D721Med (cell line): ENCODE measurements at regions not wholly inside any gene's neighbourhood (a gene's known extent, or its start where the extent isn't known, plus 50 kb on each side); places are given as distances from the start of the nearest gene placed in this dataset.
A peak's percentile ranks its signal among the peaks of the same experiment; 100 is the strongest.

Experiments
- DNase-seq: peaks from one replicate; pipeline ENCODE4 v3.0.0; 2011; ENCODE audit warnings: low spot score; ENCODE audit not compliant: insufficient read length
- FAIRE-seq: peaks from 2 replicates; lab custom pipeline; 2011; peaks lifted over from hg19 to GRCh38; lab: Jason Lieb, UNC
- TF ChIP-seq, protein P1 (sequence below): IDR thresholded peaks from 2 replicates; pipeline ENCODE4 v1.5.1; 2012; ENCODE audit warnings: mild to moderate bottlenecking, control low read depth; ENCODE audit not compliant: insufficient read depth; ENCODE audit errors: missing control alignments

DNA sequence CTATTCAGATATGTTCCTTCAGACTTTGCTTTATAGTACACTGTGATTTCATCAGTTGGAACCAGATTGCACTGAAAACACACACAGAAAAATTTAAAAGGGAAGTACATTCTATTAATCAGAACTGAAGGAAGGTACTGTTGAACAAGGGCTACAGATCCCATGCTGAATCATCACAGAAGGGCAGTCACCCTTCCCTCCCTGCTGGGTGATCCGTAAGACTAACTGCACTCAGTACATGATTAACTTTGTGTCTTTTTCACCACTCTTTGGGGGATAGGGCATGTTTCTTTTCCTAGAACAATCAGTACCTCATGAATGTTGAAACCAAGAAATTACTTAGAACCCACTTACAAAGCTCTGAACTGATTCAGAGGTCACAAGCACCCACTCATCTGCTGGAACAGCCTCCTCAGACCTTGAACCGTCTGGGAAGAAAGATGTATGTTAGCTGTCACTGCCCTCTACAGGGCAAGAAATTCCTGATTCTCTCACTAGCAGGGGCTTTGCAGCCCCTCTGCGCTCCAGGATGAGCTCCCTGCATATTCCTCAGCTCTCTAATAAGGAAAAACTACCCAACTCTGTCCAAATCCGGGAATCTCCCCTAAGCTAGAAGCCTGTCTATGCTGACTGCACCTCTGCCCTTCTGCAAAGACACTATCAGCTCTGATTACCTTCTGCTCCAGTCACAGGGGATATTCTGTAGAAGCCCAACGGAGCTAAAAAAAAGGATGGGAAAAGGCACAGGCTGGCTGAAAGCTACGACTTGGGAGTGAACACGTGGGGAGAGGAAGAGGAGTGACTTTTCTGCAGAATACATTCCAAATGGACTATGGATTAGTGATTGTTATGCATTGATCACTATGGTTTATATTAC is 51.0 kb downstream of the IARS1 start:
- DNase-seq (no peak), FAIRE-seq (no peak)
- TF ChIP-seq, protein P1, sequence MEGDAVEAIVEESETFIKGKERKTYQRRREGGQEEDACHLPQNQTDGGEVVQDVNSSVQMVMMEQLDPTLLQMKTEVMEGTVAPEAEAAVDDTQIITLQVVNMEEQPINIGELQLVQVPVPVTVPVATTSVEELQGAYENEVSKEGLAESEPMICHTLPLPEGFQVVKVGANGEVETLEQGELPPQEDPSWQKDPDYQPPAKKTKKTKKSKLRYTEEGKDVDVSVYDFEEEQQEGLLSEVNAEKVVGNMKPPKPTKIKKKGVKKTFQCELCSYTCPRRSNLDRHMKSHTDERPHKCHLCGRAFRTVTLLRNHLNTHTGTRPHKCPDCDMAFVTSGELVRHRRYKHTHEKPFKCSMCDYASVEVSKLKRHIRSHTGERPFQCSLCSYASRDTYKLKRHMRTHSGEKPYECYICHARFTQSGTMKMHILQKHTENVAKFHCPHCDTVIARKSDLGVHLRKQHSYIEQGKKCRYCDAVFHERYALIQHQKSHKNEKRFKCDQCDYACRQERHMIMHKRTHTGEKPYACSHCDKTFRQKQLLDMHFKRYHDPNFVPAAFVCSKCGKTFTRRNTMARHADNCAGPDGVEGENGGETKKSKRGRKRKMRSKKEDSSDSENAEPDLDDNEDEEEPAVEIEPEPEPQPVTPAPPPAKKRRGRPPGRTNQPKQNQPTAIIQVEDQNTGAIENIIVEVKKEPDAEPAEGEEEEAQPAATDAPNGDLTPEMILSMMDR, result peak; percentile 7

DNA sequence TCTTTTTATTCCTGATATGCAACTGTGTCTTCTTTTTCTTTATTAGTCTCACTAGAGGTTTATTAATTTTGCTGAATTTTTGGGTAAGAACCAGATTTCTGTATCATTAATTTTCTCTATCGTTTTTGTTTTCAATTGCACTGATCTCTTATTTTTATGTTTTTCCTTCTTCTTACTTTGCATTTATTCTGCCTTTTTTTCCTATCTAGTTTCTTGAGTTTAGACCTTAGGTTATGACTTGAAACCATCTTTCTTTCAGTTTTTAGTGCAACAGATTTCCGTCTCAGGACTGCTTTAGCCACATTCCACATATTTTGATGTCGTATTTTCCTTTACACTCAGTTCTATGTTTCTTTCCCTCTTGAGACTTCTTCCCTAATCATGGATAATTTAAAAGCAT is 56.6 kb downstream of the IARS1 start:
- TF ChIP-seq, protein P1, result no peak
- FAIRE-seq, result no peak
- DNase-seq, result no peak

DNA sequence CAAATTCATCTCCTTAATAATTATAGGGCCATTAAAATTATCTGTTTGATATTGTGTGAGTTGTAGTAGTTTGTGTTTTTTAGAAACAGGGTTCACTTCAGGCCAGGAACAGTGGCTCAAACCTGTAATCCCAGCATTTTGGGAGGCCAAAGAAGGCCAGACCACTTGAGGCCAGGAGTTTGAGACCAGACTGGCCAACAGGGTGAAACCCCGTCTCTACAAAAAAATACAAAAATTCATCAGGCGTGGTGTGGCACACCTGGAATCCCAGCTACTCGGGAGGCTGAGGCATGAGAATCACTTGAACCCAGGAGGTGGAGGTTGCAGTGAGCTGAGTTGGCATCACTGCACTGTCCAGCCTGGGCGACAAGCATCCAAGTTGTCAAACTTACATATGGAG is 57.0 kb downstream of the IARS1 start:
- TF ChIP-seq, protein P1, result no peak
- DNase-seq (no peak), FAIRE-seq (no peak)

DNA sequence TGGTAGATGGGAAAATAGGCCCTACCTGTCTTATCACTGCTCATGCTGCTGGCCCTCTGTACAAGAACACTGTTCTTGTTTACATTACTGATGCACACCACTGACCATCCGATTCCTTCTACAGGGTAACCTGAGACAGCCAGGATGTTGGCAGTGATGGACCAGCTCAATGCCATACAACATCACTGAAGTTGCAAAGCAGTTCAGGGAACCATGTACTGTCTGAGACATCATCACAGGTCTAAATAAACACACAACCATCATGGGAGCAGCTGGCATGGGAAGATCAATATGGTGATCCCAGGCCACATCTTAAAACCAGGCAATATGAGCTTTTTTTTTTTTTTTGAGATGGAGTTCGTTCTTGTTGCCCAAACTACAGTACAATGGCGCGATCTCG is 59.0 kb downstream of the IARS1 start:
- FAIRE-seq, result no peak
- TF ChIP-seq, protein P1, result no peak
- DNase-seq, result no peak

DNA sequence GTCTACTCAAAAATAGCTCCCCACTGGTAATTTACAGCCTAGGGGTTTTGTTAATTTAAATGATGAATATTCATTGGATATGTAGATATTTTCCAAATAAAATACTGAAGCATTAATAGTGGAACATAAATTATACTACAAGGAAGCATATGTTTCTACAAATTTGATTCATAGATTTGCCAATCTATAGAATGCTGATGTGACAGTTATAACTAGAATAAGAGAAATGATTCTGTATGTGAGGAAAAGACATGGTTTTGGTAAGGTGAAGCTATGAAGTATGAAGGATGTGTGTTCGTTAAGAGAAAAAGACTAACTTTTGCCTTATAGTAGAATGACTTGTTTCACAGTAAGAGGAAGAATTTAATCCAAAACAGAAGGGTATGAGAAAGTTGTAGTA is 61.3 kb downstream of the IARS1 start:
- FAIRE-seq (no peak), DNase-seq (no peak)
- TF ChIP-seq, protein P1, result no peak

DNA sequence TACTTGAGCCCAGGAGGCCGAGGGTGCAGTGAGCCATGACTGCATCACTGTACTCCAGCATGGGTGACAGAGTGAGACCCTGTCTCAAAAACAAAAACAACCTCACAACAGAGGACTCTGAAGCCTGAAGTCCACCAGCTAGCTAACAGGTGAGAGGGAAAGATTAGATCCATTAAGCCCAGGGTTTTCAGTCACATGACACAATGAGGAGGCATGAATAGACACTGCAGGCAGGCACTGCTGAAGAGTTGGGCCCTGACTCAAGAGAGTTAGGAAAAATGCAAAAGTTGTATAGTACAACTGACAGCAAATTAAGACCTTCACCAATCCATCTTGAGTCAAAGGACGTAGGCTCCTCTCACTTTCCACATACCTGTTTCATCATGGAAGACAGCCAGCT is 64.9 kb downstream of the IARS1 start:
- TF ChIP-seq, protein P1, result no peak
- no peak for DNase-seq
- FAIRE-seq, result no peak

DNA sequence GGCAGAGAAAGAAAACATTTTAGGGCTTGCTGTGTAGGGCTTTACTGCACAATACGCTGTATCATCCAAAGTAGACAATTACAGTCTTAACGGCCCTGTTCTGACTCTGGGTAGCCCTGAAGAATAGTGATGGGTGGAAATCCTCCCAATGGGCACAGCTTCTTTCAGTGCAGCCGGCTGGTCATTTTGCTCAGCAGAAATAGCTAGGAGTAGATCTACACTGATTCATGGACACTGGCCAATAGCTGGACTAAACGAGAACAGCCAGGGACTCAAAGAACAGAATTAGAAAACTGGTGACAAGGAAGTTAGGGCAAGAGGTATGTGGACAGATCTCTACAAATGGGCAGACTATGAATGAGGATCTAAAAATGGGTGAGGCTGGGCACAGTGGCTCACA is 69.3 kb downstream of the IARS1 start:
- TF ChIP-seq, protein P1, result no peak
- DNase-seq (no peak), FAIRE-seq (no peak)
